ENCODE measurements at regions not wholly inside any gene's neighbourhood (a gene's known extent, or its start where the extent isn't known, plus 50 kb on each side); places are given as distances from the start of the nearest gene placed in this dataset.

- POLR2A ChIA-PET, result no interaction called here
These were observed 311.6 kb upstream of the MKI67 start for GRCh38 chr10:128437786-128438345.

GRCh38 chr10:128438417-128439063 lies 312.3 kb upstream of the MKI67 start:
- Histone ChIP-seq H3K27ac (ENCODE audit: low read depth in 2 of 2, low read length in 1 of 2) (no peak overlapping the region), H3K9ac (no peak overlapping the region), H4K20me1 (ENCODE audit: insufficient read depth) (no peaks in the 10 kb centered on the region), H3K36me3 (replicated peaks in 1 of 2; ENCODE audit: control insufficient read depth in 1 of 2, insufficient read depth in 2 of 2, low read length in 1 of 2) (no peaks in the 10 kb centered on the region), H2AFZ (ENCODE audit: low read depth) (no peak overlapping the region), H3K4me1 (ENCODE audit: control insufficient read depth in 1 of 2, insufficient read depth in 2 of 2, low read depth in 1 of 2, low read length in 1 of 2) (no peaks in the 10 kb centered on the region), H3K79me2 (ENCODE audit: insufficient read depth) (no peaks in the 10 kb centered on the region), H3K4me2 (no peak overlapping the region), H3K27me3 (ENCODE audit: insufficient read depth) (no peaks in the 10 kb centered on the region), H3K9me2 (no peaks in the 10 kb centered on the region), H3F3A (replicated peaks; ENCODE audit: insufficient read depth) (no peaks in the 10 kb centered on the region), H3K9me3 (no peaks in the 10 kb centered on the region), H3K4me3 (ENCODE audit: low read depth in 2 of 2, low read length in 1 of 2) (no peak overlapping the region)
- ChIA-PET CTCF (no interaction called here), POLR2A (no interaction called here)
- WGBS (ENCODE audit: low lambda C conversion rate), result 49% methylated on average over 16 of the region's 16 CpGs
- no peak for DNase-seq
- no peak for TF ChIP-seq YY1 (IDR thresholded peaks at IDR 0.05; ENCODE audit: low read depth)
- TF ChIP-seq GABPA (IDR thresholded peaks at IDR 0.05; ENCODE audit: low read depth), result no peak
- TF ChIP-seq NFIC (IDR thresholded peaks at IDR 0.05; ENCODE audit: borderline replicate concordance), result no peak
- TF ChIP-seq MAX (IDR thresholded peaks at IDR 0.05; ENCODE audit: low read depth), result no peak
- no peak for TF ChIP-seq USF2 (IDR thresholded peaks at IDR 0.05; ENCODE audit: borderline replicate concordance, low read depth, low read length)
- TF ChIP-seq POLR2AphosphoS5 (IDR thresholded peaks at IDR 0.05; ENCODE audit: low read depth, low read length), result no peak
- no peak for TF ChIP-seq FOXJ3 (CRISPR knock-in tag; IDR thresholded peaks at IDR 0.05)
- no peak for TF ChIP-seq CTCF (IDR thresholded peaks at IDR 0.05)
- TF ChIP-seq ELF1 (IDR thresholded peaks at IDR 0.05), result no peak
- no peak for TF ChIP-seq FOXM1 (IDR thresholded peaks at IDR 0.05; ENCODE audit: low read depth)

More at GRCh38 chr10:128437786-128438345, 311.6 kb upstream of the MKI67 start:
- Histone ChIP-seq H3K36me3 (replicated peaks in 1 of 2; ENCODE audit: control insufficient read depth in 1 of 2, insufficient read depth in 2 of 2, low read length in 1 of 2) (no peaks in the 10 kb centered on the region), H3K4me2 (no peak overlapping the region), H3K9me3 (no peaks in the 10 kb centered on the region), H3K9ac (no peak overlapping the region), H2AFZ (ENCODE audit: low read depth) (no peak overlapping the region), H3K9me2 (no peaks in the 10 kb centered on the region), H3K79me2 (ENCODE audit: insufficient read depth) (no peaks in the 10 kb centered on the region), H3K4me3 (ENCODE audit: low read depth in 2 of 2, low read length in 1 of 2) (no peak overlapping the region), H4K20me1 (ENCODE audit: insufficient read depth) (no peaks in the 10 kb centered on the region), H3F3A (replicated peaks; ENCODE audit: insufficient read depth) (no peaks in the 10 kb centered on the region), H3K4me1 (ENCODE audit: control insufficient read depth in 1 of 2, insufficient read depth in 2 of 2, low read depth in 1 of 2, low read length in 1 of 2) (no peaks in the 10 kb centered on the region), H3K27me3 (ENCODE audit: insufficient read depth) (no peaks in the 10 kb centered on the region), H3K27ac (ENCODE audit: low read depth in 2 of 2, low read length in 1 of 2) (no peak overlapping the region)
- 58% methylated on average over 12 of the region's 13 CpGs for WGBS (ENCODE audit: low lambda C conversion rate)
- CTCF ChIA-PET, result no interaction called here
- DNase-seq, result no peak
- TF ChIP-seq FOSL2 (IDR thresholded peaks at IDR 0.05; ENCODE audit: borderline replicate concordance, low read depth) (no peak), FOXJ3 (CRISPR knock-in tag; IDR thresholded peaks at IDR 0.05) (no peak), MAX (IDR thresholded peaks at IDR 0.05; ENCODE audit: low read depth) (no peak), EP300 (IDR thresholded peaks at IDR 0.05; ENCODE audit: borderline replicate concordance in 1 of 2, low read depth in 1 of 2, low read length in 1 of 2) (no peak), JUND (IDR thresholded peaks at IDR 0.05) (no peak), RFX5 (IDR thresholded peaks at IDR 0.05; ENCODE audit: low read length) (no peak), FOXM1 (IDR thresholded peaks at IDR 0.05; ENCODE audit: low read depth) (no peak), USF2 (IDR thresholded peaks at IDR 0.05; ENCODE audit: borderline replicate concordance, low read depth, low read length) (no peak), ZBTB33 (IDR thresholded peaks at IDR 0.05; ENCODE audit: borderline replicate concordance, low read depth) (no peak), POLR2AphosphoS5 (IDR thresholded peaks at IDR 0.05; ENCODE audit: low read depth, low read length) (no peak), ELF1 (IDR thresholded peaks at IDR 0.05) (no peak), NFIC (IDR thresholded peaks at IDR 0.05; ENCODE audit: borderline replicate concordance) (no peak), NRF1 (IDR thresholded peaks at IDR 0.05; ENCODE audit: low read depth, low read length) (no peak), TAF1 (IDR thresholded peaks at IDR 0.05; ENCODE audit: borderline replicate concordance, low read depth, low read length) (no peak), RXRA (IDR thresholded peaks at IDR 0.05; ENCODE audit: borderline replicate concordance, low read depth) (no peak)
